Neutrophil (primary cell): ENCODE measurements at regions not wholly inside any gene's neighbourhood (a gene's known extent, or its start where the extent isn't known, plus 50 kb on each side); places are given as distances from the start of the nearest gene placed in this dataset.
"Not testable (repeated sequence)": the region's sequence is repeated elsewhere in the genome, so short reads cannot be mapped to it uniquely, and the experiment has no call there.

Experiments
- H3K27ac ChIP-seq: fragments of 200-600 bp; sonication (generic); 2 replicates; pipeline ENCODE4 v1.5.1; 2016; ENCODE audit warnings: mild to moderate bottlenecking, moderate library complexity
- H3K27me3 ChIP-seq: fragments of 200-600 bp; sonication (generic); 2 replicates; pipeline ENCODE4 v1.6.0; 2016; ENCODE audit warnings: mild to moderate bottlenecking
- H3K36me3 ChIP-seq: fragments of 200-600 bp; sonication (generic); 2 replicates; pipeline ENCODE4 v1.5.1; 2017
- H3K4me1 ChIP-seq, 2 experiments: fragments of 200-600 bp in 1 of 2; sonication (generic) in 1 of 2; 1 replicate in 1 of 2; 2 replicates in 1 of 2; pipeline versions ENCODE4 v1.5.1 to v1.6.1; 2013 to 2016; ENCODE audit warnings: low read depth in 1 of 2, low read length in 1 of 2, mild to moderate bottlenecking in 1 of 2, moderate library complexity in 1 of 2; ENCODE audit not compliant: control insufficient read depth in 1 of 2, insufficient read depth in 1 of 2
- H3K4me3 ChIP-seq, 2 experiments: fragments of 200-600 bp in 1 of 2; sonication (generic) in 1 of 2; 1 replicate in 1 of 2; 2 replicates in 1 of 2; pipeline ENCODE4 v1.5.1; 2013 to 2016; ENCODE audit warnings: low read depth in 1 of 2, low read length in 1 of 2, mild to moderate bottlenecking in 1 of 2, moderate library complexity in 1 of 2
- H3K9me3 ChIP-seq: fragments of 200-600 bp; sonication (generic); 2 replicates; pipeline ENCODE4 v1.5.1; 2016
- CTCF ChIP-seq: fragments of 200-600 bp; sonication (generic); IDR thresholded peaks from 2 replicates; pipeline ENCODE4 v1.5.1; 2016; ENCODE audit warnings: antibody characterized with exemption

- TF ChIP-seq CTCF = no peak
- Histone ChIP-seq H3K9me3 (no peaks in the 10 kb centered on the region), H3K27ac (no peak overlapping the region), H3K4me3 (no peak overlapping the region), H3K27me3 (no peaks in the 10 kb centered on the region), H3K4me1 (peaks cover 13 to 25% of the 10 kb centered on the region in 2 experiments), H3K36me3 (no peaks in the 10 kb centered on the region)
These were observed 65.5 kb upstream of the MDM1 start for GRCh38 chr12:68397566-68398158.

DNA sequence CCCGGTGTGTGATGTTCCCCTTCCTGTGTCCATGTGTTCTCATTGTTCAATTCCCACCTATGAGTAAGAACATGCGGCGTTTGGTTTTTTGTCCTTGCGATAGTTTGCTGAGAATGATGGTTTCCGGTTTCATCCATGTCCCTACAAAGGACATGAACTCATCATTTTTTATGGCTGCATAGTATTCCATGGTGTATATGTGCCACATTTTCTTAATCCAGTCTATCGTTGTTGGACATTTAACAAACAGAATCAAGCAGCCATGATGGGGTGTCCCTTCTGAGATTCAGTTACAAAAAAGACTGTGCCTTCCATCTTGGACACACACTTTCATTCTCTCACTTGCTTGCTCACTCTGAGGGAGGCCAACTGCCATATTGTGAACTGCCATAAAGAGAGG lies 66.5 kb upstream of the MDM1 start:
- not testable (repeated sequence) for H3K36me3 ChIP-seq, H3K4me3 ChIP-seq, H3K9me3 ChIP-seq, H3K27me3 ChIP-seq, H3K27ac ChIP-seq
- H3K4me1 ChIP-seq = peaks cover 12 to 20% of the 10 kb centered on the region in 2 experiments

- no peaks in the 10 kb centered on the region for H3K27me3 ChIP-seq
- no peak overlapping the region for H3K4me3 ChIP-seq
- no peaks in the 10 kb centered on the region for H3K9me3 ChIP-seq
- no peaks in the 10 kb centered on the region for H3K36me3 ChIP-seq
- no peak overlapping the region for H3K27ac ChIP-seq
- peaks cover 21 to 24% of the 10 kb centered on the region in 2 experiments for H3K4me1 ChIP-seq
- no peak for TF ChIP-seq CTCF
These were observed 68.2 kb upstream of the MDM1 start for GRCh38 chr12:68400226-68400829.

- Histone ChIP-seq H3K27me3 (no peaks in the 10 kb centered on the region), H3K9me3 (no peaks in the 10 kb centered on the region), H3K4me1 (peaks cover 42 to 45% of the 10 kb centered on the region in 2 experiments), H3K27ac (no peak overlapping the region), H3K4me3 (no peak overlapping the region), H3K36me3 (no peaks in the 10 kb centered on the region)
- no peak for TF ChIP-seq CTCF
These were observed 70.3 kb upstream of the MDM1 start for GRCh38 chr12:68402422-68402821.

GRCh38 chr12:68403296-68403695 lies 71.1 kb upstream of the MDM1 start:
- H3K9me3 ChIP-seq = no peaks in the 10 kb centered on the region
- peaks cover 45 to 46% of the 10 kb centered on the region in 2 experiments for H3K4me1 ChIP-seq
- no peak overlapping the region for H3K27ac ChIP-seq
- no peaks in the 10 kb centered on the region for H3K36me3 ChIP-seq
- no peak for TF ChIP-seq CTCF
- no peaks in the 10 kb centered on the region for H3K27me3 ChIP-seq
- no peak overlapping the region for H3K4me3 ChIP-seq

DNA sequence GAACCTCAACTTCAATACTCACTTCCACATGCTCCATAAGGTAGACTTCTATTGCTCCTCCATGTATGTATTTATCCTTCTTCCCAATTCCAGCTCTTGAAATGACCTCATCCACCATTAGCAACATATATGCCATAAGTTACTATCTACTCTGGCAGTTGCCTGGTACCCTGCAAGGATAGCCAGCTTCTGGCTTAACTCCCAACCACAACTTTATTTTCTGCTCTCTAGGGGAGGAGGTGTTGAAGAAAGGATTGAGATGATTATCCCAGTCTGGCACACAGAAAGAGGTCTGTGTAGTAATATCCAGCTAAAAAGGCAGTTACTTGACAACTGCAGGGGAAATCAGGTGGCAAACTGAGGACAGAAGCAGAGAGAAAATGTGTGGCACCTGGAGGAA lies 71.5 kb upstream of the MDM1 start:
- no peak for TF ChIP-seq CTCF
- no peak overlapping the region for H3K27ac ChIP-seq
- peaks cover 45 to 46% of the 10 kb centered on the region in 2 experiments for H3K4me1 ChIP-seq
- no peaks in the 10 kb centered on the region for H3K9me3 ChIP-seq
- H3K36me3 ChIP-seq = no peaks in the 10 kb centered on the region
- H3K4me3 ChIP-seq = no peak overlapping the region
- no peaks in the 10 kb centered on the region for H3K27me3 ChIP-seq
